ENCODE measurements at regions not wholly inside any gene's neighbourhood (a gene's known extent, or its start where the extent isn't known, plus 50 kb on each side); places are given as distances from the start of the nearest gene placed in this dataset.

DNA sequence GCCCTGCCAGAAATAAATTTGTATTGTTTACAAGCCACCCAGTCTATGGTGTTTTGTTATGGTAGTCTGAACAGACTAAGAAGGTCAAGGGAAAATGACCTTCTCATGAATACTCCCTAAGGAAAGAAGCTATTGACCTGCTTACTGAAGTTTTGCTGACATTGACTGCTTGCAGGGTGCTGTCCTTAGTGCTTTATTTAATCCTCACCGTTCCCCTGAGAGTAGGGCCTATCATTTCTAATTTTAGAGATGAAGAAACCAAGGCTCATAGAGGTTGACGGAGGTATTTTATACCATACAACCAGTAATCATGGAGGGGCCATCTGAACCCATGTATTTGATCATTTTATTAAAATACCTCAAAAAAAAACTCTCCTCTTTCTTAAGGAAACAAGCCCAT, 66.7 kb upstream of the INCENP start:
- TF ChIP-seq, protein P1, sequence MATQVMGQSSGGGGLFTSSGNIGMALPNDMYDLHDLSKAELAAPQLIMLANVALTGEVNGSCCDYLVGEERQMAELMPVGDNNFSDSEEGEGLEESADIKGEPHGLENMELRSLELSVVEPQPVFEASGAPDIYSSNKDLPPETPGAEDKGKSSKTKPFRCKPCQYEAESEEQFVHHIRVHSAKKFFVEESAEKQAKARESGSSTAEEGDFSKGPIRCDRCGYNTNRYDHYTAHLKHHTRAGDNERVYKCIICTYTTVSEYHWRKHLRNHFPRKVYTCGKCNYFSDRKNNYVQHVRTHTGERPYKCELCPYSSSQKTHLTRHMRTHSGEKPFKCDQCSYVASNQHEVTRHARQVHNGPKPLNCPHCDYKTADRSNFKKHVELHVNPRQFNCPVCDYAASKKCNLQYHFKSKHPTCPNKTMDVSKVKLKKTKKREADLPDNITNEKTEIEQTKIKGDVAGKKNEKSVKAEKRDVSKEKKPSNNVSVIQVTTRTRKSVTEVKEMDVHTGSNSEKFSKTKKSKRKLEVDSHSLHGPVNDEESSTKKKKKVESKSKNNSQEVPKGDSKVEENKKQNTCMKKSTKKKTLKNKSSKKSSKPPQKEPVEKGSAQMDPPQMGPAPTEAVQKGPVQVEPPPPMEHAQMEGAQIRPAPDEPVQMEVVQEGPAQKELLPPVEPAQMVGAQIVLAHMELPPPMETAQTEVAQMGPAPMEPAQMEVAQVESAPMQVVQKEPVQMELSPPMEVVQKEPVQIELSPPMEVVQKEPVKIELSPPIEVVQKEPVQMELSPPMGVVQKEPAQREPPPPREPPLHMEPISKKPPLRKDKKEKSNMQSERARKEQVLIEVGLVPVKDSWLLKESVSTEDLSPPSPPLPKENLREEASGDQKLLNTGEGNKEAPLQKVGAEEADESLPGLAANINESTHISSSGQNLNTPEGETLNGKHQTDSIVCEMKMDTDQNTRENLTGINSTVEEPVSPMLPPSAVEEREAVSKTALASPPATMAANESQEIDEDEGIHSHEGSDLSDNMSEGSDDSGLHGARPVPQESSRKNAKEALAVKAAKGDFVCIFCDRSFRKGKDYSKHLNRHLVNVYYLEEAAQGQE (IDR thresholded peaks at IDR 0.05; ENCODE audit: insufficient read depth in 1 of 2, low read depth in 2 of 2, low read length in 2 of 2), result no peak
- TF ChIP-seq TAF1 (IDR thresholded peaks at IDR 0.05; ENCODE audit: borderline replicate concordance, insufficient read depth, low read length) (no peak), SIN3A (IDR thresholded peaks at IDR 0.05; ENCODE audit: borderline replicate concordance, insufficient read depth, low read length) (no peak)
